ENCODE measurements at regions not wholly inside any gene's neighbourhood (a gene's known extent, or its start where the extent isn't known, plus 50 kb on each side); places are given as distances from the start of the nearest gene placed in this dataset.

- H3K56ac ChIP-seq (replicated peaks; ENCODE audit: insufficient read length, low read depth, low read length): no peak overlapping the region
These were observed 182.2 kb upstream of the PCDH15 start for GRCh38 chr10:54983255-54983654.

More at GRCh38 chr10:54983255-54983654, 182.2 kb upstream of the PCDH15 start:
- H2AK5ac ChIP-seq (ENCODE audit: low read depth, low read length): no peak overlapping the region
- H3K4me2 ChIP-seq (ENCODE audit: insufficient read depth in 1 of 2, low read depth in 2 of 2, low read length in 2 of 2): no peak overlapping the region
- no peak overlapping the region for H4K91ac ChIP-seq (replicated peaks; ENCODE audit: insufficient read length, low read length)
- no peaks in the 10 kb centered on the region for H3K79me2 ChIP-seq (ENCODE audit: control insufficient read depth in 1 of 2, insufficient read depth in 2 of 2, low read length in 2 of 2)
- H3K4ac ChIP-seq (replicated peaks; ENCODE audit: insufficient read length, low read depth, low read length): no peak overlapping the region
- DNase-seq (ENCODE audit: low read depth in 1 of 2, low spot score in 2 of 2) (no peak), FAIRE-seq (no peak)
- H3K9ac ChIP-seq (replicated peaks in 1 of 4; ENCODE audit: extremely low read depth in 1 of 4, low read depth in 3 of 4, low read length in 3 of 4): no peak overlapping the region
- TF ChIP-seq RAD21 (IDR thresholded peaks at IDR 0.05 in 1 of 2, conservative IDR thresholded peaks at IDR 0.05 in 1 of 2; ENCODE audit: low read depth in 2 of 2, low read length in 2 of 2): no peak
- no peak overlapping the region for H3K27ac ChIP-seq (ENCODE audit: low read depth, low read length)
- H4K20me1 ChIP-seq (replicated peaks in 1 of 2; ENCODE audit: control insufficient read depth in 1 of 2, insufficient read depth in 2 of 2, low read length in 2 of 2): no peaks in the 10 kb centered on the region
- no peaks in the 10 kb centered on the region for H3K79me1 ChIP-seq (ENCODE audit: low read depth, low read length)
- H3K23ac ChIP-seq (ENCODE audit: insufficient read length): no peak overlapping the region
- no peak overlapping the region for H2BK120ac ChIP-seq (replicated peaks; ENCODE audit: low read depth, low read length)
- H3K23me2 ChIP-seq (ENCODE audit: low read depth, low read length): no peaks in the 10 kb centered on the region
- no peaks in the 10 kb centered on the region for H3K4me1 ChIP-seq (replicated peaks in 1 of 4; ENCODE audit: control insufficient read depth in 3 of 4, insufficient read depth in 4 of 4, low read length in 3 of 4)
- no peak overlapping the region for H3K4me3 ChIP-seq (ENCODE audit: extremely low read depth in 1 of 4, insufficient read depth in 2 of 4, low read depth in 3 of 4, low read length in 4 of 4)
- CTCF ChIA-PET (ENCODE audit: partially characterized antibody): interaction anchor here (0.7 to 0.9 kb wide), 2 partner anchors 276 to 646 kb away, joined by 3 read pairs; no protein-coding TSS in a partner anchor
- H3K36me3 ChIP-seq (ENCODE audit: control insufficient read depth in 2 of 4, insufficient read depth in 4 of 4, low read length in 3 of 4): no peaks in the 10 kb centered on the region
- no peak overlapping the region for H2BK5ac ChIP-seq (ENCODE audit: low read depth, low read length)
- no peak overlapping the region for H2BK20ac ChIP-seq (ENCODE audit: low read length)
- H3K9me3 ChIP-seq (ENCODE audit: insufficient read depth in 2 of 2, low read depth in 1 of 2, low read length in 1 of 2): no peaks in the 10 kb centered on the region
- no peak overlapping the region for H3K18ac ChIP-seq (ENCODE audit: extremely low read depth, low read length)
- no peaks in the 10 kb centered on the region for H3K27me3 ChIP-seq (replicated peaks in 1 of 4; ENCODE audit: control insufficient read depth in 3 of 4, extremely low read depth in 1 of 4, insufficient read depth in 3 of 4, low read length in 3 of 4)
- H4K5ac ChIP-seq (ENCODE audit: insufficient read length, low read depth, low read length): no peak overlapping the region
- H4K8ac ChIP-seq (ENCODE audit: extremely low read depth, insufficient read depth, low read length): no peak overlapping the region
- no peak overlapping the region for H3K14ac ChIP-seq (ENCODE audit: insufficient read length)
- H2AFZ ChIP-seq (ENCODE audit: low read length): no peak overlapping the region
- no peak overlapping the region for H2BK12ac ChIP-seq (ENCODE audit: low read depth, low read length)
- POLR2A ChIA-PET (ENCODE audit: partially characterized antibody): no interaction called here
- H2BK15ac ChIP-seq (ENCODE audit: low read length): no peak overlapping the region

Data from H1 (cell line).